C4-2B (cell line): ENCODE measurements at regions not wholly inside any gene's neighbourhood (a gene's known extent, or its start where the extent isn't known, plus 50 kb on each side); places are given as distances from the start of the nearest gene placed in this dataset.
"Not testable (repeated sequence)": the region's sequence is repeated elsewhere in the genome, so short reads cannot be mapped to it uniquely, and the experiment has no call there.

Experiments
- H3K27ac ChIP-seq: fragments of 450-650 bp; 2 replicates; pipeline ENCODE4 v1.5.1; 2017
- ZFX ChIP-seq: fragments of 450-650 bp; IDR thresholded peaks from 2 replicates; pipeline ENCODE4 v1.6.1; 2017
- TF ChIP-seq, protein P1 (sequence below): fragments of 450-650 bp; conservative IDR thresholded peaks from 2 replicates; pipeline ENCODE4 v1.5.1; 2017; ENCODE audit warnings: mild to moderate bottlenecking

- no peak for TF ChIP-seq ZFX
- TF ChIP-seq, protein P1, sequence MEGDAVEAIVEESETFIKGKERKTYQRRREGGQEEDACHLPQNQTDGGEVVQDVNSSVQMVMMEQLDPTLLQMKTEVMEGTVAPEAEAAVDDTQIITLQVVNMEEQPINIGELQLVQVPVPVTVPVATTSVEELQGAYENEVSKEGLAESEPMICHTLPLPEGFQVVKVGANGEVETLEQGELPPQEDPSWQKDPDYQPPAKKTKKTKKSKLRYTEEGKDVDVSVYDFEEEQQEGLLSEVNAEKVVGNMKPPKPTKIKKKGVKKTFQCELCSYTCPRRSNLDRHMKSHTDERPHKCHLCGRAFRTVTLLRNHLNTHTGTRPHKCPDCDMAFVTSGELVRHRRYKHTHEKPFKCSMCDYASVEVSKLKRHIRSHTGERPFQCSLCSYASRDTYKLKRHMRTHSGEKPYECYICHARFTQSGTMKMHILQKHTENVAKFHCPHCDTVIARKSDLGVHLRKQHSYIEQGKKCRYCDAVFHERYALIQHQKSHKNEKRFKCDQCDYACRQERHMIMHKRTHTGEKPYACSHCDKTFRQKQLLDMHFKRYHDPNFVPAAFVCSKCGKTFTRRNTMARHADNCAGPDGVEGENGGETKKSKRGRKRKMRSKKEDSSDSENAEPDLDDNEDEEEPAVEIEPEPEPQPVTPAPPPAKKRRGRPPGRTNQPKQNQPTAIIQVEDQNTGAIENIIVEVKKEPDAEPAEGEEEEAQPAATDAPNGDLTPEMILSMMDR = no peak
- no peak overlapping the region for H3K27ac ChIP-seq
These were observed 76.5 kb downstream of the SLC2A10 start for GRCh38 chr20:46785958-46786357.

DNA sequence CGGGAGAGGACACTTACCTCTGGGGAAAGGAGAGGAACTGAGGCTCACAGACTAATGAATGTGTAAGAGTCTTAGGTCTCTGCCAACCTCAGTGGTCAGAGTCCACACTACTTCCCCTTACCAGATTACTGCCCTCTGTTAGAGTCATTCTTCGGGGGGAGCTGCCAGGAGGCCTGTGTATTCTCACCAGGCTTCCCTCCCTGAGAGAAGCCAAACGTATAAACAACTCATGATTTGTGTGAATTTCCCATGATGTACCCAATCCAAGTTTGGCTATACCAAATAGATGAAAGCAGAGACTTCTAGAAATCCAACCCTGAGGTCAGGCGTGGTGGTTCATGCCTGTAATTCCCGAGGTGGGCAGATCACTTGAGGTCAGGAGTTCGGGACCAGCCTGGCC, 77.1 kb downstream of the SLC2A10 start:
- H3K27ac ChIP-seq = no peak overlapping the region
- TF ChIP-seq, protein P1 = no peak
- no peak for TF ChIP-seq ZFX

GRCh38 chr20:46787991-46788762, 78.7 kb downstream of the SLC2A10 start:
- no peak overlapping the region for H3K27ac ChIP-seq
- no peak for TF ChIP-seq ZFX
- TF ChIP-seq, protein P1 = no peak

- H3K27ac ChIP-seq = not testable (repeated sequence)
These were observed 79.3 kb downstream of the SLC2A10 start for GRCh38 chr20:46788763-46789091.

- TF ChIP-seq, protein P1 = no peak
- no peak for TF ChIP-seq ZFX
- H3K27ac ChIP-seq = no peak overlapping the region
These were observed 80.0 kb downstream of the SLC2A10 start for GRCh38 chr20:46789339-46790028.

GRCh38 chr20:46791722-46792416, 82.4 kb downstream of the SLC2A10 start:
- H3K27ac ChIP-seq = no peak overlapping the region
- TF ChIP-seq ZFX = no peak
- TF ChIP-seq, protein P1 = no peak

DNA sequence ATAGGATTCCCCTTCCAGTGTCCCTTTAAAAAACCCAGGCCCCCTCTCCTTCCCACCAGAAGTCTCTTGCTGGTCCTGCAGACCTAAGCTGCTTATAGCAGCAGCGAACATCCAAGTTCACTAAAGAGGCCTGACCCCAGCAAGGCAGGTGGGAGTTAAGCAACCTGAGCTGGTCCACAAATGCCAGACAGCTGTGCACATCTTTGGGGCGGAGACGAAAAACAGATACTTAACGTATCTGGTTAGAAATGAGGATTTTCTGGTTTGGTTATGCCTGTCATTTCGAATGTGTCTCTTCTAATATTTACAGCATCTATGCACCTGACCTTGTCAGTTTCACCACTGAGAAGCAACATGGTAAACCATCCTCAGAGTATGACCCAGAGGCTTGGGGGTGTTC, 87.8 kb downstream of the SLC2A10 start:
- TF ChIP-seq, protein P1 = no peak
- TF ChIP-seq ZFX = no peak
- no peak overlapping the region for H3K27ac ChIP-seq
